HG02623 (cell line): ENCODE measurements at regions not wholly inside any gene's neighbourhood (a gene's known extent, or its start where the extent isn't known, plus 50 kb on each side); places are given as distances from the start of the nearest gene placed in this dataset.
"Not testable (repeated sequence)": the region's sequence is repeated elsewhere in the genome, so short reads cannot be mapped to it uniquely, and the experiment has no call there.

Experiments used
- ATAC-seq: cut with Tn5 transposase; IDR thresholded peaks from one replicate; pipeline ENCODE4 v1.9.1; 2021; ENCODE audit warnings: moderate library complexity; ENCODE audit not compliant: unreplicated experiment

- no peak for ATAC-seq
Observed at GRCh38 chr3:124043023-124043422, 51.1 kb upstream of the ROPN1 start.

GRCh38 chr3:124044956-124045355 is 53.0 kb upstream of the ROPN1 start:
- no peak for ATAC-seq

GRCh38 chr3:124048967-124049798 is 57.3 kb upstream of the ROPN1 start:
- ATAC-seq, result no peak

GRCh38 chr3:124051636-124052035 is 59.7 kb upstream of the ROPN1 start:
- ATAC-seq, result no peak

GRCh38 chr3:124053871-124054270 is 61.9 kb upstream of the ROPN1 start:
- ATAC-seq, result no peak

GRCh38 chr3:124056846-124057245 is 64.9 kb upstream of the ROPN1 start:
- ATAC-seq, result no peak

- ATAC-seq, result no peak
Observed at GRCh38 chr3:124057420-124057819, 65.5 kb upstream of the ROPN1 start.

- ATAC-seq, result no peak
Observed at GRCh38 chr3:124059580-124059979, 67.7 kb upstream of the ROPN1 start.

- no peak for ATAC-seq
Observed at GRCh38 chr3:124063197-124063909, 71.4 kb upstream of the ROPN1 start.

GRCh38 chr3:124064050-124064449 is 72.1 kb upstream of the ROPN1 start:
- no peak for ATAC-seq

GRCh38 chr3:124066543-124066942 is 74.6 kb upstream of the ROPN1 start:
- ATAC-seq, result not testable (repeated sequence)

GRCh38 chr3:124069706-124070105 is 77.8 kb upstream of the ROPN1 start:
- ATAC-seq, result not testable (repeated sequence)

GRCh38 chr3:124075090-124075489 is 83.2 kb upstream of the ROPN1 start:
- ATAC-seq, result not testable (repeated sequence)

GRCh38 chr3:124075753-124076152 is 83.8 kb upstream of the ROPN1 start:
- ATAC-seq, result no peak

GRCh38 chr3:124076235-124076634 is 84.3 kb upstream of the ROPN1 start:
- ATAC-seq, result no peak

GRCh38 chr3:124078953-124079911 is 87.3 kb upstream of the ROPN1 start:
- no peak for ATAC-seq

- ATAC-seq, result no peak
Observed at GRCh38 chr3:124079912-124080276, 88.0 kb upstream of the ROPN1 start.

GRCh38 chr3:124082343-124082742 is 90.4 kb upstream of the ROPN1 start:
- no peak for ATAC-seq

- no peak for ATAC-seq
Observed at GRCh38 chr3:124084022-124084881, 92.3 kb upstream of the ROPN1 start.

- ATAC-seq, result no peak
Observed at GRCh38 chr3:124088801-124089200, 96.9 kb upstream of the ROPN1 start.
